HepG2 (cell line): ENCODE measurements at regions not wholly inside any gene's neighbourhood (a gene's known extent, or its start where the extent isn't known, plus 50 kb on each side); places are given as distances from the start of the nearest gene placed in this dataset.

Source experiments
- ATAC-seq: fragments of 200-7000 bp; cut with Tn5 transposase; 3 replicates; pipeline ENCODE4 v1.9.1; 2020; ENCODE audit warnings: mild to moderate bottlenecking, moderate library complexity
- BruUV-seq: library from RNA; stranded (reverse); fragments of 400-500 nt; replicated peaks from 2 replicates; lab custom pipeline; 2021; lab: Mats Ljungman, UMichigan
- CTCF ChIA-PET: fragments of 300-600 bp; formaldehyde crosslinking; extraction: SDS; loops from one replicate; lab custom pipeline; 2021; ENCODE audit warnings: low total read pairs, inconsistent platforms, low intra/inter-chr PET ratio; lab: Yijun Ruan, JAX
- POLR2A ChIA-PET: fragments of 350-600 bp; sonication (Branson Sonifier 250); formaldehyde crosslinking; loops from one replicate; lab custom pipeline; 2020; ENCODE audit warnings: antibody characterized with exemption, inconsistent platforms; lab: Yijun Ruan, JAX
- DNase-seq: peaks from one replicate; pipeline ENCODE4 v3.0.0-alpha.2; 2015; ENCODE audit warnings: low spot score
- FAIRE-seq: peaks from 3 replicates; lab custom pipeline; 2011; peaks lifted over from hg19 to GRCh38; lab: Jason Lieb, UNC
- H2AFZ ChIP-seq: one replicate; pipeline ENCODE4 v1.6.1; 2011; ENCODE audit warnings: low read length, inconsistent platforms
- H3K27ac ChIP-seq: fragments of 300-600 bp; 3 replicates; pipeline ENCODE4 v1.8.0; 2011; ENCODE audit warnings: mixed run types, mild to moderate bottlenecking, mixed read lengths, low read length, inconsistent platforms; ENCODE audit not compliant: insufficient read depth; ENCODE audit errors: extremely low read length
- H3K27me3 ChIP-seq, 2 experiments: fragments of 200-600 bp in 1 of 2; 2 replicates in 1 of 2; 3 replicates in 1 of 2; pipeline versions ENCODE4 v1.6.0 to v1.8.0; 2011; ENCODE audit warnings: low read length in 2 of 2, mild to moderate bottlenecking in 2 of 2, moderate library complexity in 2 of 2, inconsistent platforms in 1 of 2; ENCODE audit not compliant: insufficient read depth in 2 of 2, control insufficient read depth in 1 of 2
- H3K36me3 ChIP-seq, 2 experiments: fragments of 200-600 bp in 1 of 2; replicated peaks in 1 of 2; 2 replicates in 1 of 2; 3 replicates in 1 of 2; pipeline versions ENCODE4 v1.5.1 to v1.8.0; 2011; ENCODE audit warnings: low read length in 2 of 2, inconsistent platforms in 1 of 2; ENCODE audit not compliant: insufficient read depth in 2 of 2, control insufficient read depth in 1 of 2
- H3K4me1 ChIP-seq: 2 replicates; pipeline ENCODE4 v1.5.1; 2012; ENCODE audit warnings: low read length, inconsistent platforms; ENCODE audit not compliant: insufficient read depth
- H3K4me2 ChIP-seq: 2 replicates; pipeline ENCODE4 v1.6.0; 2011; ENCODE audit warnings: low read depth, low read length, inconsistent platforms
- H3K4me3 ChIP-seq, 3 experiments: fragments of 200-600 bp in 1 of 3; sonication (generic), shearing (Covaris generic) in 1 of 3; replicated peaks in 1 of 3; 2 replicates each; pipeline ENCODE4 v1.5.1; 2011 to 2016; ENCODE audit warnings: low read length in 3 of 3, inconsistent platforms in 2 of 3, low read depth in 2 of 3, mild to moderate bottlenecking in 2 of 3, control low read depth in 1 of 3, mixed read lengths in 1 of 3; ENCODE audit not compliant: insufficient read depth in 1 of 3
- H3K79me2 ChIP-seq: one replicate; pipeline ENCODE4 v1.6.1; 2011; ENCODE audit warnings: low read length, inconsistent platforms; ENCODE audit not compliant: insufficient read depth
- H3K9ac ChIP-seq: 2 replicates; pipeline ENCODE4 v1.6.0; 2011; ENCODE audit warnings: mild to moderate bottlenecking, low read depth, low read length, inconsistent platforms; ENCODE audit not compliant: insufficient read depth
- H3K9me3 ChIP-seq: 2 replicates; pipeline ENCODE4 v1.5.1; 2012; ENCODE audit warnings: mild to moderate bottlenecking, low read length
- H4K20me1 ChIP-seq: 2 replicates; pipeline ENCODE4 v1.6.0; 2011; ENCODE audit warnings: inconsistent platforms, mild to moderate bottlenecking, low read length, moderate library complexity; ENCODE audit not compliant: insufficient read depth
- ATF4 ChIP-seq, 2 experiments: fragments of 450-650 bp in 1 of 2; sonication (generic) in 1 of 2; formaldehyde crosslinking; IDR thresholded peaks; 2 replicates each; pipeline versions ENCODE4 v1.5.0 to v1.8.0; 2020 to 2022; ENCODE audit warnings: mild to moderate bottlenecking in 1 of 2, missing genetic modification reagents in 1 of 2
- ESRRA ChIP-seq: sonication (generic); formaldehyde crosslinking; IDR thresholded peaks from 2 replicates; pipeline ENCODE4 v1.5.1; 2020; ENCODE audit warnings: mild to moderate bottlenecking, low read depth, missing genetic modification reagents
- GMEB2 ChIP-seq: IDR thresholded peaks from 2 replicates; pipeline ENCODE4 v1.6.1; 2016; ENCODE audit warnings: missing biosample characterization, missing genetic modification reagents, low read depth
- IKZF4 ChIP-seq: sonication (generic); formaldehyde crosslinking; IDR thresholded peaks from 2 replicates; pipeline ENCODE4 v1.5.1; 2020; ENCODE audit warnings: borderline replicate concordance, mild to moderate bottlenecking, low read depth, missing genetic modification reagents; ENCODE audit errors: not compliant biosample characterization
- NR2C2 ChIP-seq: sonication (generic); formaldehyde crosslinking; IDR thresholded peaks from 2 replicates; pipeline ENCODE4 v1.4.0; 2020; ENCODE audit warnings: missing genetic modification reagents, mild to moderate bottlenecking, moderate library complexity, borderline replicate concordance
- SATB2 ChIP-seq: sonication (generic); formaldehyde crosslinking; IDR thresholded peaks from 2 replicates; pipeline ENCODE4 v1.5.0; 2020; ENCODE audit warnings: missing genetic modification reagents
- TEAD2 ChIP-seq: sonication (generic); formaldehyde crosslinking; IDR thresholded peaks from 2 replicates; pipeline ENCODE4 v1.9.0; 2021; ENCODE audit warnings: missing genetic modification reagents
- ZNF224 ChIP-seq: sonication (generic); formaldehyde crosslinking; IDR thresholded peaks from 2 replicates; pipeline ENCODE4 v1.5.0; 2020; ENCODE audit warnings: mild to moderate bottlenecking, missing genetic modification reagents
- ZNF572 ChIP-seq: sonication (generic); formaldehyde crosslinking; IDR thresholded peaks from 2 replicates; pipeline ENCODE4 v1.5.1; 2020; ENCODE audit warnings: mild to moderate bottlenecking, missing genetic modification reagents
- ZNF772 ChIP-seq: sonication (generic); formaldehyde crosslinking; IDR thresholded peaks from 2 replicates; pipeline ENCODE4 v1.5.0; 2020; ENCODE audit warnings: mild to moderate bottlenecking, missing genetic modification reagents
- ZNF776 ChIP-seq: sonication (generic); formaldehyde crosslinking; IDR thresholded peaks from 2 replicates; pipeline ENCODE4 v1.4.0; 2020; ENCODE audit warnings: mild to moderate bottlenecking, missing genetic modification reagents
- ZSCAN31 ChIP-seq: sonication (generic); formaldehyde crosslinking; IDR thresholded peaks from 2 replicates; pipeline ENCODE4 v1.5.0; 2020; ENCODE audit warnings: low read depth, mild to moderate bottlenecking, missing genetic modification reagents
- WGBS: methylation state at CpG from one replicate; pipeline ENCODE4 v1.1.6; 2017; ENCODE audit warnings: low lambda C conversion rate; 5-methylcytosine and 5-hydroxymethylcytosine counted together
- in situ Hi-C: cut with HindIII; loops from 2 replicates; pipeline ENCODE4 v1.10.0; 2017; ENCODE audit warnings: low pct_unique_long_range_greater_than_20kb; ENCODE audit not compliant: extremely low pct_ligation_motif_present
- intact Hi-C: fragments of 100-400 bp; cut with micrococcal nuclease; formaldehyde crosslinking; loops from one replicate; pipeline ENCODE4 v1.10.0; 2022; ENCODE audit not compliant: unreplicated experiment

GRCh38 chr2:15719566-15720313 is 128.1 kb downstream of the DDX1 start:
- no peaks in the 10 kb centered on the region for H3K79me2 ChIP-seq
- DNase-seq (no peak), FAIRE-seq (no peak), ATAC-seq (no peak)
- in situ Hi-C loops (no loop called here), intact Hi-C loops (no loop called here)
- WGBS, result 43% methylated on average over 8 of the region's 8 CpGs
- H3K4me1 ChIP-seq, result no peaks in the 10 kb centered on the region
- no peaks in the 10 kb centered on the region for H4K20me1 ChIP-seq
- no peak overlapping the region for H3K9ac ChIP-seq
- BruUV-seq, result no TSS peak
- H3K4me2 ChIP-seq, result no peak overlapping the region
- ChIA-PET CTCF (no interaction called here), POLR2A (no interaction called here)
- no peak overlapping the region for H3K27ac ChIP-seq
- no peak overlapping the region for H2AFZ ChIP-seq
- H3K27me3 ChIP-seq, result peaks cover 8 to 38% of the 10 kb centered on the region in 2 experiments; a peak in 4 of 5 replicates
- no peaks in the 10 kb centered on the region for H3K9me3 ChIP-seq
- TF ChIP-seq ZNF572 (no peak), TEAD2 (CRISPR knock-in tag) (no peak), ZNF772 (CRISPR knock-in tag) (no peak), ZNF776 (CRISPR knock-in tag) (no peak), GMEB2 (no peak), IKZF4 (CRISPR knock-in tag) (no peak), ZNF224 (no peak), ESRRA (CRISPR knock-in tag) (no peak), ZSCAN31 (CRISPR knock-in tag) (no peak), ATF4 (CRISPR knock-in tag; IDR thresholded peaks at IDR 0.05) (no peak), NR2C2 (no peak), SATB2 (CRISPR knock-in tag) (no peak)
- no peak overlapping the region for H3K4me3 ChIP-seq
- no peaks in the 10 kb centered on the region for H3K36me3 ChIP-seq
